A549 (cell line): ENCODE measurements at regions not wholly inside any gene's neighbourhood (a gene's known extent, or its start where the extent isn't known, plus 50 kb on each side); places are given as distances from the start of the nearest gene placed in this dataset.

Source experiments
- FOSL2 ChIP-seq, 2 experiments: fragments of 450-650 bp in 1 of 2; fragments of >200 bp in 1 of 2; sonication (Bioruptor Twin) in 1 of 2; formaldehyde crosslinking; IDR thresholded peaks; 2 replicates each; pipeline versions ENCODE4 v1.5.0 to v1.6.1; 2016 to 2020; ENCODE audit warnings: mild to moderate bottlenecking in 1 of 2, moderate library complexity in 1 of 2
- TF ChIP-seq, protein P1 (sequence below): fragments of >200 bp; sonication (Bioruptor Twin); formaldehyde crosslinking; IDR thresholded peaks from 3 replicates; pipeline ENCODE4 v1.5.1; 2016

DNA sequence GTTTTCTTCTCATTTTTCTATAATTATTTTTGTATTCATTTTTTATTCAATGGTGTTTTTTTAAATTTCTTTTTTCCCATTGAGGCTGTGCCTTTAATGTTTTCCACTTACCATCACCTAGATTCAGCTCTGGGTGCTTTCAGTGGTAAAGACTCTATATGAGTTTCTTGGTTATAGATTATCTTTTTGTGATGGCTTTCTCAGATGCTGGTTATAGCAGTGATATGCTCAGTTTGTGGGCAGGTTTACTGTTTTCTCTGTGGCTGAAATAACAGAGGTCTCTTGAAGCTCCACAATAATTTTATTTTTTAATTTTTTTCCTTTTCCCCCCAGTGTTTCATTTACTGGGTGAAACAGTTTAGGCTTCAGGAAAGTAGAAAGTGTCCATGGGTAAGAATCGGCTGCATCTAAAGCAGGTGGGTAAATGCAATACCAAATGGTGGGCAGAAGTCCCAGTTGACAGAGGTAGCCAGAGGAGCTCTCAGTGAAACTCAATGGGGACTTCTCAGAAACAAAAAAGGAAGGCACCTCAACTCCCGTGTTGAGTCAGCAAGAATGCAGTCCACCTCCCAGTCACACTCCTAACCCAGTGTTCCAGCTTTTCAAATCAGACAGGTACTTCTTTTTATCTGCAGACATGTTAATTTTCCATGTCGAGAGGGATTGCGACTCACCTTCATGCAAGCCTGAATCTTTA is 106.7 kb downstream of the KDM5D start:
- TF ChIP-seq, protein P1, sequence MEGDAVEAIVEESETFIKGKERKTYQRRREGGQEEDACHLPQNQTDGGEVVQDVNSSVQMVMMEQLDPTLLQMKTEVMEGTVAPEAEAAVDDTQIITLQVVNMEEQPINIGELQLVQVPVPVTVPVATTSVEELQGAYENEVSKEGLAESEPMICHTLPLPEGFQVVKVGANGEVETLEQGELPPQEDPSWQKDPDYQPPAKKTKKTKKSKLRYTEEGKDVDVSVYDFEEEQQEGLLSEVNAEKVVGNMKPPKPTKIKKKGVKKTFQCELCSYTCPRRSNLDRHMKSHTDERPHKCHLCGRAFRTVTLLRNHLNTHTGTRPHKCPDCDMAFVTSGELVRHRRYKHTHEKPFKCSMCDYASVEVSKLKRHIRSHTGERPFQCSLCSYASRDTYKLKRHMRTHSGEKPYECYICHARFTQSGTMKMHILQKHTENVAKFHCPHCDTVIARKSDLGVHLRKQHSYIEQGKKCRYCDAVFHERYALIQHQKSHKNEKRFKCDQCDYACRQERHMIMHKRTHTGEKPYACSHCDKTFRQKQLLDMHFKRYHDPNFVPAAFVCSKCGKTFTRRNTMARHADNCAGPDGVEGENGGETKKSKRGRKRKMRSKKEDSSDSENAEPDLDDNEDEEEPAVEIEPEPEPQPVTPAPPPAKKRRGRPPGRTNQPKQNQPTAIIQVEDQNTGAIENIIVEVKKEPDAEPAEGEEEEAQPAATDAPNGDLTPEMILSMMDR: no peak
- TF ChIP-seq FOSL2 (IDR thresholded peaks at IDR 0.05): no peak
- TF ChIP-seq FOSL2 (CRISPR knock-in tag; IDR thresholded peaks at IDR 0.05): no peak
